ENCODE measurements at regions not wholly inside any gene's neighbourhood (a gene's known extent, or its start where the extent isn't known, plus 50 kb on each side); places are given as distances from the start of the nearest gene placed in this dataset.

DNA sequence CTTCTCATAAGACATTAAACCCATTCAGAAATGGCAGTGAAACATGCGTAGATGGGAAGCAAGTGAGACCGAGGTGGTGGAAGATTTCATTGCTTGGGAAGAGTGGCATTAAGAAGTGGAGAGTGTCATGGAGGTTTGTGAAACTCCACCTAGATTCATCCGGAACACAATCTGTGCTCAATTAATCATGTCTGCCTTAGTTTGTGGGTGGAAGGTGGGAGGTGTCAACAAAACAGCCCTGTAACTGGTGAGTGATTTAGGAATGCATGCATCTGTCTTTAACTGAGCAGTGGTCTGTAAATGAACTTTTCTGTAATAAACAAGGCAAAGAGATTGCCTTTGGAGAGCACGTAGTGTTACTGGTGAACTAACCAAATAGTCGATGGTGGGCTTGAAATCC is 113.7 kb downstream of the WNT5A start:
- CTCF ChIA-PET: no interaction called here
- no peak overlapping the region for H3K4me3 ChIP-seq

More for the DNA sequence above, 113.7 kb downstream of the WNT5A start:
- Histone ChIP-seq H3K36me3 (ENCODE audit: control insufficient read depth in 2 of 2, insufficient read depth in 2 of 2, low read length in 1 of 2) (no peaks in the 10 kb centered on the region), H3K4me1 (ENCODE audit: control insufficient read depth, insufficient read depth, low read length) (peaks cover 5% of the 10 kb centered on the region), H3K9me3 (replicated peaks; ENCODE audit: control insufficient read depth, insufficient read depth, low read length) (no peaks in the 10 kb centered on the region), H3K4me2 (ENCODE audit: control insufficient read depth, insufficient read depth) (no peak overlapping the region), H4K20me1 (ENCODE audit: control insufficient read depth, insufficient read depth) (no peaks in the 10 kb centered on the region), H3K9ac (ENCODE audit: control insufficient read depth, insufficient read depth, low read length) (no peak overlapping the region), H3K27me3 (replicated peaks in 1 of 2; ENCODE audit: control insufficient read depth in 2 of 2, insufficient read depth in 2 of 2, low read length in 1 of 2) (no peaks in the 10 kb centered on the region), H3K27ac (ENCODE audit: control insufficient read depth, insufficient read depth) (no peak overlapping the region), H2AFZ (ENCODE audit: control insufficient read depth, low read depth, low read length) (no peak overlapping the region), H3K79me2 (ENCODE audit: control insufficient read depth, insufficient read depth, low read length) (no peaks in the 10 kb centered on the region)
- POLR2A ChIA-PET: no interaction called here
- TF ChIP-seq, protein P1, sequence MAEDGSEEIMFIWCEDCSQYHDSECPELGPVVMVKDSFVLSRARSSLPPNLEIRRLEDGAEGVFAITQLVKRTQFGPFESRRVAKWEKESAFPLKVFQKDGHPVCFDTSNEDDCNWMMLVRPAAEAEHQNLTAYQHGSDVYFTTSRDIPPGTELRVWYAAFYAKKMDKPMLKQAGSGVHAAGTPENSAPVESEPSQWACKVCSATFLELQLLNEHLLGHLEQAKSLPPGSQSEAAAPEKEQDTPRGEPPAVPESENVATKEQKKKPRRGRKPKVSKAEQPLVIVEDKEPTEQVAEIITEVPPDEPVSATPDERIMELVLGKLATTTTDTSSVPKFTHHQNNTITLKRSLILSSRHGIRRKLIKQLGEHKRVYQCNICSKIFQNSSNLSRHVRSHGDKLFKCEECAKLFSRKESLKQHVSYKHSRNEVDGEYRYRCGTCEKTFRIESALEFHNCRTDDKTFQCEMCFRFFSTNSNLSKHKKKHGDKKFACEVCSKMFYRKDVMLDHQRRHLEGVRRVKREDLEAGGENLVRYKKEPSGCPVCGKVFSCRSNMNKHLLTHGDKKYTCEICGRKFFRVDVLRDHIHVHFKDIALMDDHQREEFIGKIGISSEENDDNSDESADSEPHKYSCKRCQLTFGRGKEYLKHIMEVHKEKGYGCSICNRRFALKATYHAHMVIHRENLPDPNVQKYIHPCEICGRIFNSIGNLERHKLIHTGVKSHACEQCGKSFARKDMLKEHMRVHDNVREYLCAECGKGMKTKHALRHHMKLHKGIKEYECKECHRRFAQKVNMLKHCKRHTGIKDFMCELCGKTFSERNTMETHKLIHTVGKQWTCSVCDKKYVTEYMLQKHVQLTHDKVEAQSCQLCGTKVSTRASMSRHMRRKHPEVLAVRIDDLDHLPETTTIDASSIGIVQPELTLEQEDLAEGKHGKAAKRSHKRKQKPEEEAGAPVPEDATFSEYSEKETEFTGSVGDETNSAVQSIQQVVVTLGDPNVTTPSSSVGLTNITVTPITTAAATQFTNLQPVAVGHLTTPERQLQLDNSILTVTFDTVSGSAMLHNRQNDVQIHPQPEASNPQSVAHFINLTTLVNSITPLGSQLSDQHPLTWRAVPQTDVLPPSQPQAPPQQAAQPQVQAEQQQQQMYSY (CRISPR knock-in tag; IDR thresholded peaks at IDR 0.05): no peak
- TF ChIP-seq, protein P2, sequence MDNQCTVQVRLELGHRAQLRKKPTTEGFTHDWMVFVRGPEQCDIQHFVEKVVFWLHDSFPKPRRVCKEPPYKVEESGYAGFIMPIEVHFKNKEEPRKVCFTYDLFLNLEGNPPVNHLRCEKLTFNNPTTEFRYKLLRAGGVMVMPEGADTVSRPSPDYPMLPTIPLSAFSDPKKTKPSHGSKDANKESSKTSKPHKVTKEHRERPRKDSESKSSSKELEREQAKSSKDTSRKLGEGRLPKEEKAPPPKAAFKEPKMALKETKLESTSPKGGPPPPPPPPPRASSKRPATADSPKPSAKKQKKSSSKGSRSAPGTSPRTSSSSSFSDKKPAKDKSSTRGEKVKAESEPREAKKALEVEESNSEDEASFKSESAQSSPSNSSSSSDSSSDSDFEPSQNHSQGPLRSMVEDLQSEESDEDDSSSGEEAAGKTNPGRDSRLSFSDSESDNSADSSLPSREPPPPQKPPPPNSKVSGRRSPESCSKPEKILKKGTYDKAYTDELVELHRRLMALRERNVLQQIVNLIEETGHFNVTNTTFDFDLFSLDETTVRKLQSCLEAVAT (IDR thresholded peaks at IDR 0.05): 0 out of 2 replicates have a peak, but pooled peaks have one; percentile 40
- no peak for TF ChIP-seq CBX3 (IDR thresholded peaks at IDR 0.05; ENCODE audit: borderline replicate concordance, low read depth)
- DNase-seq (ENCODE audit: low read depth, low spot score): no peak
- BruUV-seq (replicated peaks): no TSS peak
- SMC1A ChIA-PET (ENCODE audit: uncharacterized antibody, unreplicated experiment): no interaction called here
- intact Hi-C loops (cut with micrococcal nuclease; ENCODE audit: unreplicated experiment) (no loop called here), in situ Hi-C loops (cut with MboI) (no loop called here)
- no peak for ATAC-seq
- no peak for FAIRE-seq
- RAD21 ChIA-PET (ENCODE audit: unreplicated experiment): no interaction called here
- WGBS (ENCODE audit: insufficient coverage, insufficient replicate concordance, low lambda C conversion rate, missing lambda C conversion rate): 45% methylated on average over 5 of the region's 5 CpGs

All from GM12878 (cell line).